ENCODE measurements at regions not wholly inside any gene's neighbourhood (a gene's known extent, or its start where the extent isn't known, plus 50 kb on each side); places are given as distances from the start of the nearest gene placed in this dataset.

DNA sequence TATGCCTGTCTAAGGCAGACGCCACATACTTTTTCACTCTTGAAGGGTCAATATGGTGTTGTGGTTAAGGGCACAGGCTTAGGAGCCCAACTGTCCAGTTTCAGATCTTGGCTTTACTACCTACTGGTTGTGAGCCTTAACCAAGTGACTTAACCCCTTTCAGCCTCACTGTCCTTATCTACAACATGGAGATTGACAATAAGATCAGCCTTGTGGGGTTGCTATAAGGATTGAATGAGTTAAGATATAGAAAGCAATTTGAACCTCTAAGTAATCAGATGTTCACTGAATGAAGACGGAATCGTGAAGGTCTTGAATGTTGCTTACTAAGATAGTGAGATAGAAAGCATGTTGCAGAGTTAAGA is 121.3 kb upstream of the JUN start:
- TF ChIP-seq, protein P1, sequence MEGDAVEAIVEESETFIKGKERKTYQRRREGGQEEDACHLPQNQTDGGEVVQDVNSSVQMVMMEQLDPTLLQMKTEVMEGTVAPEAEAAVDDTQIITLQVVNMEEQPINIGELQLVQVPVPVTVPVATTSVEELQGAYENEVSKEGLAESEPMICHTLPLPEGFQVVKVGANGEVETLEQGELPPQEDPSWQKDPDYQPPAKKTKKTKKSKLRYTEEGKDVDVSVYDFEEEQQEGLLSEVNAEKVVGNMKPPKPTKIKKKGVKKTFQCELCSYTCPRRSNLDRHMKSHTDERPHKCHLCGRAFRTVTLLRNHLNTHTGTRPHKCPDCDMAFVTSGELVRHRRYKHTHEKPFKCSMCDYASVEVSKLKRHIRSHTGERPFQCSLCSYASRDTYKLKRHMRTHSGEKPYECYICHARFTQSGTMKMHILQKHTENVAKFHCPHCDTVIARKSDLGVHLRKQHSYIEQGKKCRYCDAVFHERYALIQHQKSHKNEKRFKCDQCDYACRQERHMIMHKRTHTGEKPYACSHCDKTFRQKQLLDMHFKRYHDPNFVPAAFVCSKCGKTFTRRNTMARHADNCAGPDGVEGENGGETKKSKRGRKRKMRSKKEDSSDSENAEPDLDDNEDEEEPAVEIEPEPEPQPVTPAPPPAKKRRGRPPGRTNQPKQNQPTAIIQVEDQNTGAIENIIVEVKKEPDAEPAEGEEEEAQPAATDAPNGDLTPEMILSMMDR (IDR thresholded peaks at IDR 0.05) = no peak
- no peak for TF ChIP-seq POLR2A (IDR thresholded peaks at IDR 0.05)
